HG02798 (cell line): ENCODE measurements at regions not wholly inside any gene's neighbourhood (a gene's known extent, or its start where the extent isn't known, plus 50 kb on each side); places are given as distances from the start of the nearest gene placed in this dataset.
A peak's percentile ranks its signal among the peaks of the same experiment; 100 is the strongest.

Experiments
- ATAC-seq: cut with Tn5 transposase; IDR thresholded peaks from one replicate; pipeline ENCODE4 v1.9.1; 2021; ENCODE audit warnings: mild to moderate bottlenecking; ENCODE audit not compliant: unreplicated experiment, poor library complexity

GRCh38 chr5:56499901-56500300 is 266.8 kb upstream of the ANKRD55 start:
- ATAC-seq = no peak

DNA sequence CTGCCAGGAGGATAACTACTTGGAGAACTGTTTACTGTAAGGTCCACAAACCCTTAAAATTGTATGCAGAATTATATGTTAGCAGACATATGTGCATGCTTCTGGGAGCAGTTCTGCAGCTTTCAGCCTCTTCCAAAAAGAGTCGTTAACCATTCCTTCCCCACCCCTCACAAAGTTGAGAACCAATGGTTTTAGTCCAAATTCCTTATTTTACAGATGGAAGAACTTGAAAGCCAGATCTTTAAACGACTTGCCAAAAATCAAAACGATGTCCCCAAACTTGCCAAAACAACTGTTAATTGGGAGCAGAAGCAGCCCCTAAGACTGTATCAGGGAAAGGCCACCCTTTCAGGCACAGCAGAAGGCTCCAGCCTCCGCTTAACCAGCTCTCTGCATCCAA is 266.4 kb upstream of the ANKRD55 start:
- ATAC-seq = no peak

GRCh38 chr5:56498759-56499395 is 265.7 kb upstream of the ANKRD55 start:
- ATAC-seq = no peak

- ATAC-seq = no peak
Measured at GRCh38 chr5:56496581-56497063, 263.5 kb upstream of the ANKRD55 start.

- no peak for ATAC-seq
Measured at GRCh38 chr5:56494300-56494731, 261.2 kb upstream of the ANKRD55 start.

DNA sequence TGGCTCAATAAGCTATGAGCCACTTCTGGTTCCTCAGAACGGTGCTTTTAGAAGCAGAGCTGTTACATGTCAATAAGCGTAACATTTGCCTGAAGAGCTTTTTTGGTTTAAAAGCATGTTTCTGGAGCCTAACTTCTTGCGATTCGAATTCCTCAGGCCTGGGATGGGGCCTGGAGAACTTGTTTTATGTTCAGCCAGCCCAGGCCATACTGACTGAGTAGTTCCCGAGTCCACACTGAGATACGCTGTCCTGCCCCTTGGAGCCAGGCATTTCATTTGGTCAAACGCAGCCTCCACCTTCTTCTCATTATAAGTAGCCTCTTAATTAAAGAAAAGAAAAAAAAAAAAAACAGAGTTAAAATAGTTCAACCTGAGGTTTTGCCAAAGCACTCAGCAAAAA is 260.6 kb upstream of the ANKRD55 start:
- no peak for ATAC-seq

GRCh38 chr5:56493308-56493707 is 260.2 kb upstream of the ANKRD55 start:
- ATAC-seq = no peak

DNA sequence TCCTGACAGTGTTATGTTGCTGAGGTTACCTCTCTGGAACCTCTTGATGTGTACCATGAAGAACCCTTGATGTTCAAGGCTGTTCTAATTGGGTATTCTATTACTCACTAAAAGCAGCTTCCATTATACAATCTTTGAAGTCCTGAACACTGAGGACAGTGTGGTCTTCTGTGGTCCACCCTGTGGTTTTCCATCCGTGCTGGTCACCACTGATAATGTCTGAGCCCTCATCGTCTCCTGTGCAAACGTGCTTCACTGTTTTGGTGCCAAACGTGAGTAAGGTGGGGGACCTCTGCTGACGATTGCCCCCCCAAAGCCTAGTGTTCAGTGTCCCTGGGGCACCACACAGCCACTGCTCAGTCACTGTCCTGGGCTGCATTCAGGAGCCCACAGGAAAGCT is 259.7 kb upstream of the ANKRD55 start:
- ATAC-seq = no peak

- ATAC-seq = no peak
Measured at GRCh38 chr5:56490971-56491468, 257.9 kb upstream of the ANKRD55 start.

DNA sequence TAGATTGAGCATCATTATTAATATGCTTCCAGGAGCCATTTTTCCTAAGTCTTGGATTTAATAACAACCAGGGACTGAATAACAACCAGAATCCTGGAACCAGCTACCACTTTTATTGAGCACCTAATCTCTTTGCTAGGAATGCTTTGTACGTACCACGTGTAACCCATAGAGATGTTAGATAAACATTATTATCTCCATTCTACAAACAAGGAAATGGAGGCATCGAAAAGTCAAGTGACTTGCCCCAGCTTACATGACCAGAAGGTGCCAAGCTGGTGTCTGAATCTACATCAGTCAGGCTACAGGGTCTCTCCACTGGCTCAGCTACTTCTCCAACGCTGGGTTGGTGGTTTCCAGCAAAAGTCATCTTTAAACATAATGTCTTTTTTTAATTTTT is 256.1 kb upstream of the ANKRD55 start:
- ATAC-seq = no peak

DNA sequence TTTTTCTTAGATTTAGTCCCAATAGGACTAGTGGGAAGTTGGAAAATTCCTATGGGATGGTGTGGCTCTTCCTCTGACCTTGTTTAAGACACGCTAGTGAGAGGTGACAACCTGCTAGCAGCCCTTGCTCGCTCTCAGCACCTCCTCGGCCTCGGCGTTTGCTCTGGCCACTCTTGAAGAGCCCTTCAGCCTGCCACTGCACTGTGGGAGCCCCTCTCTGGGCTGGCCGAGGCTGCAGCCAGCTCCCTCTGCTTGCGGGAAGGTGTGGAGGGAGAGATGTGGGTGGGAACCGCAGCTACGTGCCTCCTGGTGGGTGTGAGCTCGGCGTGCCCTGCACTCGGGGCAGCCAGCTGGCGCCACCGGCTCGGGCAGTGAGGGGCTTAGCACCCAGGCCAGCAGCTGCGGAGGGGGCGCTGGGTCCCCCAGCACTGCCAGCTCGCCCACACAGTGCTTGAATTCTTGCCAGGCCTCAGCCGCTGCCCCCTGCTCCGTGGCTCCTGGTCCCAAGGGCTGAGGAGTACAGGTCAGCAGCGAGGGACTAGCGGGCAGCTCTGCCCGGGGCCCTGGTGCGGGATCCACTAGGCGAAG is 254.5 kb upstream of the ANKRD55 start:
- ATAC-seq = no peak

DNA sequence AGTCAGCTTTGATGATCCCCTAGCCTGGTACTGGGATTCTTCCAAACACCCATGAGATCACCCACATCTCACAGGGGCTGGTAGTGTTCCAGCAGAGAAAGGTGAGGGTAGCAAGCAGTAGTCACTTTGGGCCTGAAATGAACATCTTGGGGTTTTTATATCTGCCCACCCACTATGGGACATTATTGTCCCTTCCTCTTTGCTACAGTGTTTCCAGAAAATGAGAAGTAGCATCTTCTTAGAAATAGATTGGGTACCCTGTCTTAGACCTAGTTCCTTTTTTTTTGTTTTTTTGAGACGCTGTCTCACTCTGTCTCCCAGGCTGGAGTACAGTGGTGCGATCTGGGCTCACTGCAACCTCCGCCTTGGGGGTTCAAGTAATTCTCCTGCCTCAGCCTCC is 249.2 kb upstream of the ANKRD55 start:
- no peak for ATAC-seq

DNA sequence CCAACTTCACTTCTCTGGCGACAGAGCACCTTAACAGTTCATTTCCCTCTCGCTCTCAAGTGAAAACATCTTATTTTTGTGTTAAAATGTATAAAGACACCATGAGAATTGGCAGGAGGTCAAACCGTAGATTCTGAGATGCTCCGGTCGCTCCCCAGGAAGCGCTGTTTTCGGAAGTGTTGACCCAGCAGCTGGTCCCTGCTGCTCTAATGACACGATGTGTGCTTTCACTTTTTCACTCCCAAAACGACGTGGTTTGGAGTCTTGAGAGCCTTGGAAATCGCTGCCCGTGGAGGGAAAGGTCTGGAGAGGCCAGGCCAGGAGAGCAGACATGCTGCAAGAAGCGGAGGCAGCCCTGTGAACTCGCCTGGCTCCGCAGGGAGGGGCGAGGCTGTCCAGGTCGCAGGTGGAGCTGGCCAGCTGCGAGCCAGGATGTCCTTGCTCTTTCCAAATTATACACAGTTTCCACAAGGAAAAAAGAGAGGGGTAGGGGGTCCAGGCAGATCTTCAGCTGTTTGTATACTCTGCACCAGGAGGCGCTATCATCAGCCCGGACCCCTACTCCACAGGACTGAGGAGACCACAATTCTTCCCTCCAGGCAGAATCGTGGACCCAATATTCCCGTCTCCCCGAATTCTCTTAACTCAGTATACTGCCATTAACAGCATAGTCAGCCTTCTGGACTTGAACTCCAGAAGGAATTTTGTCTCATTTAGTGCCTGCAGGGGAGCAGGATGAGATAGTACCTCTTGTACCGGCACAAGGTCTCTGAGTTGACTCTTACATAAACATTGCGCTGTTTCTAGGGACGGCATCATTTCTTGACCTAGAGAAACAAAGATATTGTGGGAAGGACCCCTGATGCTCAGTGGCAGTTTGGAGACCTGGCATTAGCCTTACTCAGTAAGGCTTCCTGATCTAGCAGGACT is 248.6 kb upstream of the ANKRD55 start:
- peak; percentile 31 for ATAC-seq

DNA sequence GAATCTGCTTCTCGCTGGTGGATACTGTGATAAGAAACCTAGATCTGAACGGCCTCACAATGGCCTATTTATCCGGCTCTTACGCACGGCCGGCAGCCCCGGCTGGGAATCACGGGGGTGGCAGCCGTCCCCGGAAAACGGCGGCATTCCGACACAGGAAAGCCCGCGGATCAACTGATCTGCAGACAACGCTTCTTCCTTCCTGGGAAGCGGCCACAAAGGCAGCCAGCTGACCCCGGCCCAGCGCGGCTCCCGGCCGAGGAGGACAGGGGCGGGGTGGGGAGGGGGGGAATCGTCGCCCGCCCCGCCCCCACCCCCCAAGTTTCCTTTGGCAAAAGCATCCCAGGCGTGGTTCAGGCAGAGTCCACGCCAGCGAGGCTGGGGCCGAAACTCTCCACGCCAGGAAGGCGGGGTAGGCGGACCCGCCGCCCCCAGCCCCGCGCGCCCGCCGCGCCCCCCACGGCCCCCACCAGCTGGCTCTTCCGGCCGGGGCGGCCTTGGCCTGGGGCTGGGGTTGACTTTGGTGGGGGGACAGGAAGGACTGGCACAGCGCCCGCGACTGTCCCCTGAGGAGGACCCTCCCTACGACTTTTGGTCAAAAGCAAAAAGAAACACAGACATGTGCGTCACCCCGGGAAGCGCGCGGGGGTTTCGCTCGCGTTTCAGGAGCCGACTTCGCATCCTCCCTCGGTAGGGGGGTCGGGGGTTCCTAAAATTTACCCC is 247.7 kb upstream of the ANKRD55 start:
- ATAC-seq = peak; percentile 20

- peak; percentile 45 for ATAC-seq
Measured at GRCh38 chr5:56480078-56480704, 247.1 kb upstream of the ANKRD55 start.

DNA sequence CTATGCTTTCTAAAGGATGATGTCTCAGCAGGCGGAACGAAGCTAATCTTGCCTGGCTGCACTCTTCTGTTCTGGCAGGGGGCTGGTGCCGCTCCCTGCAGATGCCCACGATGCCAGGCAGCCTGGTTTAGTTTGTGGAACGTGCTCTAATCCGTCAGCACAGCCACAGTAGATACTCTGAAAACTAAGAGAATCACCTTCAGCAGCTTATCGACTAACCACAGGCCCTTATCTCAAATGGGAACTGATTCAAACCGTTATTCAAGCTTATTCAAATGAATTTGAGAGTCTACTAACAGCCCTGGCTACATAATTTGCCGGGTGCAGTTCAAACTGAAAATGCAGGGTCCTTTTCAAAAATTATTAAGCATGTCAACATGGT is 246.6 kb upstream of the ANKRD55 start:
- peak; percentile 45 for ATAC-seq

DNA sequence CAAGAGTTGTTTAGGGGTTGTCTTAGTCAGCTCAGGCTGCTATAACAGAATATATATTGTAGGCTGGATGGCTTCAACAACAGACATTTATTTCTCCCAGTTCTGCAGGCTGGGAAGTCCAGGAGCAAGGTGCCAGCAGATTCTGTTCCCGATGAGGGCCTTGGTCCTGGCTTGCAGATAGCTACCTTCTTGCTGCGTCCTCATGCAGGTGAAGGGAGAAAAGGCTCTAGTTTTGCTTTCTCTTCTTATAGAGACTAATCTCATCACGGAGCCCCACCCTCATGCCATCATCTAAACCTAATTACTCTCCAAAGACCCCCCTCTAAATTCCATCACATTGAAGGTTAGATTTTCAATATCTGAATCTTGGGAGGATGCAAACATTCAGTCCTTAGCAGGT is 246.0 kb upstream of the ANKRD55 start:
- ATAC-seq = no peak

DNA sequence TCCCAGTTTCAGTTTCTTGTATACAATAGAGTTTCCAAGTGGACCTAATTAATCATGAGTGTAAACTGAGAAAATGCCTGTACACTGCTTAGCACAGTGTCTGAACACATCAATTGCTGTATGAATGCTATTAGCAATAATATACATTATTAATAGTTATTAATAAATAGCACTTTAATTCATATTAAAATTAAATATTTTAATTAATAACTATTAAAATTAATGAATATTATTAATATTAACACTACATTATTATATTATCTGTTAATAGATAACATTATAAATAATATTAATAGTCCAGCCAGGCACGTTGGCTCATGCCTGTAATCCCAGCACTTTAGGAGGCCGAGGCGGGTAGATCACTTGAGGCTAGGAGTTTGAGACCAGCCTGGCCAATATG is 244.9 kb upstream of the ANKRD55 start:
- no peak for ATAC-seq

DNA sequence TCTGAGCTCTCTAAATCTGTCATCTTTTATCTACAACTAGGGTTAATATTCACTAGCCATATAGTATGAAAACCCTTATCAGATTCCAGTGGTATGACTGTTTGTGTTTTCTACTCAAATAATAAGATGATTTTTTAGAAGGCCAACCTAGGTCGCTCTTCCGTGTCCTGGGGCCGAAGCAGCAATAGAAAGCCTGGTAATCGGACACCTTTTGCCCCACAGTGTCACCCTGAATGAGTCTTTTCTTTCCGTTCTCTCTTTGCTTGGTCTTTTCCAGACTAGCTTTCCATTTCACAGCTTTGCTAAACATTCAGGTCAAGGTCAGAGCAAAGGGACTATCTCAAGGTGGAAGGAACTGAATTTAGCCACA is 243.3 kb upstream of the ANKRD55 start:
- no peak for ATAC-seq
